Ishikawa (cell line): ENCODE measurements at regions not wholly inside any gene's neighbourhood (a gene's known extent, or its start where the extent isn't known, plus 50 kb on each side); places are given as distances from the start of the nearest gene placed in this dataset.

Experiments
- EP300 ChIP-seq: IDR thresholded peaks from 2 replicates; pipeline ENCODE4 v1.6.1; 2012; ENCODE audit warnings: borderline replicate concordance
- RAD21 ChIP-seq: IDR thresholded peaks from 2 replicates; pipeline ENCODE4 v1.6.1; 2012; ENCODE audit warnings: low read depth
- YY1 ChIP-seq: IDR thresholded peaks from 2 replicates; pipeline ENCODE4 v1.6.1; 2012; ENCODE audit warnings: low read depth
- TF ChIP-seq, protein P1 (sequence below): IDR thresholded peaks from 2 replicates; pipeline ENCODE4 v1.6.1; 2012

DNA sequence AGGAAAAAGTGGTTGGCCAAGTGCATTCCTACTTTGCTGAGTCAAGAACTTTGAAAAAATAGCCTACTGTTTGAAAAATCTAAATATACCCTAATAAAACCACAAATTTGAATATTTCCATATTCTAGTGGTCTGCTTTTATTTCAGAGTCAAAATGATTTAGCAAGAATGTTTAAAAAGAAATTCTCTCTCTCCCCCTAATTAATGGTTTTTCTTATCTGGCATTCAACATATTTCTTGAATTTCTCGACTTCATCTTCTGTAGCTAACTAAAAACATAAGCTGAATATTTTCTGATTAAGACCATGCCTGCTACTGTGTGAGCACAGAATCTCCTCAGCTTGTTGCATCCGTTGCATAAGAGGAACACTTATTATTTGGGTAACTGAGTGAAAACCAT is 563.5 kb upstream of the TBL1XR1 start:
- TF ChIP-seq EP300 (no peak), YY1 (no peak), RAD21 (no peak)
- TF ChIP-seq, protein P1, sequence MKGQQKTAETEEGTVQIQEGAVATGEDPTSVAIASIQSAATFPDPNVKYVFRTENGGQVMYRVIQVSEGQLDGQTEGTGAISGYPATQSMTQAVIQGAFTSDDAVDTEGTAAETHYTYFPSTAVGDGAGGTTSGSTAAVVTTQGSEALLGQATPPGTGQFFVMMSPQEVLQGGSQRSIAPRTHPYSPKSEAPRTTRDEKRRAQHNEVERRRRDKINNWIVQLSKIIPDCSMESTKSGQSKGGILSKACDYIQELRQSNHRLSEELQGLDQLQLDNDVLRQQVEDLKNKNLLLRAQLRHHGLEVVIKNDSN: no peak
